PC-3 (cell line): ENCODE measurements at regions not wholly inside any gene's neighbourhood (a gene's known extent, or its start where the extent isn't known, plus 50 kb on each side); places are given as distances from the start of the nearest gene placed in this dataset.

Experiments used
- ATAC-seq: fragments of 200-7000 bp; cut with Tn5 transposase; 2 replicates; pipeline ENCODE4 v1.9.1; 2020; ENCODE audit warnings: mild to moderate bottlenecking, moderate library complexity
- BruUV-seq: library from RNA; stranded (reverse); fragments of 400-500 nt; replicated peaks from 2 replicates; lab custom pipeline; 2021; lab: Mats Ljungman, UMichigan
- CTCF ChIA-PET: fragments of 300-600 bp; sonication (Branson Sonifier 250); formaldehyde crosslinking; loops from one replicate; lab custom pipeline; 2022; ENCODE audit warnings: antibody characterized with exemption; lab: Charles Lee
- POLR2A ChIA-PET: fragments of 300-600 bp; sonication (Branson Sonifier 250); formaldehyde crosslinking; loops from one replicate; lab custom pipeline; 2022; ENCODE audit warnings: antibody characterized with exemption; ENCODE audit not compliant: unreplicated experiment; lab: Charles Lee
- DNase-seq: peaks from one replicate; pipeline ENCODE4 v3.0.0-alpha.2; 2015
- H2AFZ ChIP-seq: fragments of 300-600 bp; sonication (generic); 2 replicates; pipeline ENCODE4 v1.6.0; 2016; ENCODE audit warnings: antibody characterized with exemption, low read length
- H3F3A ChIP-seq: fragments of 300-600 bp; sonication (generic); one replicate; pipeline ENCODE4 v1.6.0; 2017; ENCODE audit warnings: antibody characterized with exemption, low read length, control low read depth, mild to moderate bottlenecking; ENCODE audit not compliant: unreplicated experiment
- H3K27ac ChIP-seq: fragments of 300-600 bp; sonication (generic); 2 replicates; pipeline ENCODE4 v1.5.1; 2016; ENCODE audit warnings: mild to moderate bottlenecking, low read length
- H3K27me3 ChIP-seq: fragments of 300-600 bp; sonication (generic); 2 replicates; pipeline ENCODE4 v1.6.1; 2016; ENCODE audit warnings: low read length, mixed read lengths
- H3K36me3 ChIP-seq: fragments of 300-600 bp; sonication (generic); 2 replicates; pipeline ENCODE4 v1.6.1; 2016; ENCODE audit warnings: low read depth, mixed run types, low read length, mixed read lengths
- H3K4me1 ChIP-seq: fragments of 300-600 bp; sonication (generic); 2 replicates; pipeline ENCODE4 v1.5.1; 2016; ENCODE audit warnings: low read length; ENCODE audit not compliant: insufficient read depth
- H3K4me2 ChIP-seq: fragments of 300-600 bp; sonication (generic); 2 replicates; pipeline ENCODE4 v1.6.0; 2016; ENCODE audit warnings: low read length
- H3K4me3 ChIP-seq: fragments of 300-600 bp; sonication (generic); 2 replicates; pipeline ENCODE4 v1.5.1; 2016; ENCODE audit warnings: mild to moderate bottlenecking, low read length, mixed read lengths
- H3K79me2 ChIP-seq: fragments of 300-600 bp; sonication (generic); 2 replicates; pipeline ENCODE4 v1.6.1; 2017; ENCODE audit warnings: low read length, mixed read lengths
- H3K9ac ChIP-seq: fragments of 300-600 bp; sonication (generic); 2 replicates; pipeline ENCODE4 v1.6.0; 2016; ENCODE audit warnings: mild to moderate bottlenecking, low read length
- H3K9me2 ChIP-seq: fragments of 300-600 bp; sonication (generic); replicated peaks from 2 replicates; pipeline ENCODE4 v1.6.1; 2016; ENCODE audit warnings: mixed run types, low read length, mixed read lengths
- H3K9me3 ChIP-seq: fragments of 300-600 bp; sonication (generic); 2 replicates; pipeline ENCODE4 v1.6.1; 2016; ENCODE audit warnings: low read length, mixed read lengths
- H4K20me1 ChIP-seq: fragments of 300-600 bp; sonication (generic); 2 replicates; pipeline ENCODE4 v1.6.1; 2016; ENCODE audit warnings: low read length, mixed read lengths
- CTCF ChIP-seq: fragments of 300-600 bp; sonication (generic); conservative IDR thresholded peaks from 2 replicates; pipeline ENCODE4 v1.5.1; 2017; ENCODE audit warnings: antibody characterized with exemption, low read depth, mild to moderate bottlenecking, low read length
- EZH2 ChIP-seq: fragments of 300-600 bp; sonication (generic); IDR thresholded peaks from one replicate; pipeline ENCODE4 v1.6.1; 2017; ENCODE audit warnings: antibody characterized with exemption, mild to moderate bottlenecking, low read length; ENCODE audit not compliant: unreplicated experiment
- EZH2phosphoT487 ChIP-seq: fragments of 300-600 bp; sonication (generic); IDR thresholded peaks from 2 replicates; pipeline ENCODE4 v1.6.1; 2018; ENCODE audit warnings: mild to moderate bottlenecking, antibody characterized with exemption, low read length, borderline replicate concordance
- intact Hi-C: fragments of 100-400 bp; cut with micrococcal nuclease; formaldehyde crosslinking; loops from 2 replicates; pipeline ENCODE4 v1.9.0; 2023

GRCh38 chr20:51873652-51874051 is 71.3 kb upstream of the SALL4 start:
- ATAC-seq = no peak

GRCh38 chr20:51871943-51872342 is 69.6 kb upstream of the SALL4 start:
- Histone ChIP-seq H3K27me3 (no peaks in the 10 kb centered on the region), H4K20me1 (no peaks in the 10 kb centered on the region), H3K9ac (no peak overlapping the region), H3K27ac (no peak overlapping the region), H3K36me3 (no peaks in the 10 kb centered on the region), H3K4me2 (peak overlapping the region; percentile 1; the same call in 1 of the 2 replicates), H3K4me1 (no peaks in the 10 kb centered on the region), H2AFZ (no peak overlapping the region), H3K9me2 (no peaks in the 10 kb centered on the region), H3K4me3 (no peak overlapping the region), H3F3A (no peaks in the 10 kb centered on the region), H3K9me3 (no peaks in the 10 kb centered on the region), H3K79me2 (no peaks in the 10 kb centered on the region)
- no TSS peak for BruUV-seq
- DNase-seq = peak; percentile 64
- CTCF ChIA-PET = no interaction called here
- intact Hi-C loops = no loop called here
- TF ChIP-seq EZH2phosphoT487 = no peak
- no peak for TF ChIP-seq CTCF
- TF ChIP-seq EZH2 = no peak
- POLR2A ChIA-PET = no interaction called here
- peak; percentile 29; the same call in 1 of the 2 replicates for ATAC-seq

More at GRCh38 chr20:51873652-51874051, 71.3 kb upstream of the SALL4 start:
- H3K9ac ChIP-seq = no peak overlapping the region
- DNase-seq = no peak
- intact Hi-C loops = no loop called here
- CTCF ChIA-PET = interaction anchor here (0.6 kb wide), 1 partner anchor 114 kb away, joined by 5 read pairs; no protein-coding TSS in a partner anchor
- no peaks in the 10 kb centered on the region for H3K27me3 ChIP-seq
- TF ChIP-seq EZH2phosphoT487 (no peak), CTCF (no peak), EZH2 (no peak)
- no peak overlapping the region for H3K4me3 ChIP-seq
- no peaks in the 10 kb centered on the region for H3K36me3 ChIP-seq
- no peaks in the 10 kb centered on the region for H4K20me1 ChIP-seq
- H3K4me2 ChIP-seq = no peak overlapping the region
- no peak overlapping the region for H2AFZ ChIP-seq
- H3K4me1 ChIP-seq = no peaks in the 10 kb centered on the region
- H3K79me2 ChIP-seq = no peaks in the 10 kb centered on the region
- H3K9me3 ChIP-seq = no peaks in the 10 kb centered on the region
- H3K9me2 ChIP-seq = no peaks in the 10 kb centered on the region
- H3K27ac ChIP-seq = no peak overlapping the region
- no peaks in the 10 kb centered on the region for H3F3A ChIP-seq
- no TSS peak for BruUV-seq
- POLR2A ChIA-PET = no interaction called here

GRCh38 chr20:51869002-51869401 is 66.7 kb upstream of the SALL4 start:
- no peak overlapping the region for H3K9ac ChIP-seq
- no peaks in the 10 kb centered on the region for H3K79me2 ChIP-seq
- H2AFZ ChIP-seq = no peak overlapping the region
- intact Hi-C loops = loop anchor here (10.0 kb wide), 1 partner anchor 96 kb away; no protein-coding TSS in a partner anchor
- no peak overlapping the region for H3K4me3 ChIP-seq
- H3K9me3 ChIP-seq = no peaks in the 10 kb centered on the region
- no peak overlapping the region for H3K27ac ChIP-seq
- no TSS peak for BruUV-seq
- H4K20me1 ChIP-seq = no peaks in the 10 kb centered on the region
- H3F3A ChIP-seq = no peaks in the 10 kb centered on the region
- no peaks in the 10 kb centered on the region for H3K4me1 ChIP-seq
- TF ChIP-seq CTCF (no peak), EZH2phosphoT487 (no peak), EZH2 (no peak)
- H3K27me3 ChIP-seq = no peaks in the 10 kb centered on the region
- ChIA-PET CTCF (no interaction called here), POLR2A (no interaction called here)
- ATAC-seq (no peak), DNase-seq (no peak)
- no peaks in the 10 kb centered on the region for H3K36me3 ChIP-seq
- H3K4me2 ChIP-seq = no peak overlapping the region
- H3K9me2 ChIP-seq = no peaks in the 10 kb centered on the region
